ENCODE measurements at regions not wholly inside any gene's neighbourhood (a gene's known extent, or its start where the extent isn't known, plus 50 kb on each side); places are given as distances from the start of the nearest gene placed in this dataset.

DNA sequence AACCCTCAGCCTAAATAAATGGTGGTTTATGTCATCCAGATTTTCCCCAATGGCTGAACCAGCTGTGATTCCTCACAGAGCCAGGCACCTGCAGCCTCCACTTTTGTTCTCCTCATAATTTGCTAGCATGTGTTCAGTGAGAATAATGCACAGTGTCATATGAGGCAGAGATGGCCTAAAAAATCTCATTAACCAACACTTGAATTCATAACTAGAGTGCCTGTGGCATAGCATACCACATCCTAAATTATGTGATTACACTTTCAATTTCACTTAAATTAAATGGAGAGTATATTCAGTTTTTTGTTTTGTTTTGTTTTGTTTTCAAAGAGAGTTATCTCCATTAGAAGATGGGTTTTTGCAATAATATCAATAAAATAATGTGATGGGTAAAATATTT is 488.0 kb downstream of the CBLN2 start:
- H3K4me1 ChIP-seq (ENCODE audit: insufficient read depth, poor library complexity, severe bottlenecking): no peaks in the 10 kb centered on the region

DNA sequence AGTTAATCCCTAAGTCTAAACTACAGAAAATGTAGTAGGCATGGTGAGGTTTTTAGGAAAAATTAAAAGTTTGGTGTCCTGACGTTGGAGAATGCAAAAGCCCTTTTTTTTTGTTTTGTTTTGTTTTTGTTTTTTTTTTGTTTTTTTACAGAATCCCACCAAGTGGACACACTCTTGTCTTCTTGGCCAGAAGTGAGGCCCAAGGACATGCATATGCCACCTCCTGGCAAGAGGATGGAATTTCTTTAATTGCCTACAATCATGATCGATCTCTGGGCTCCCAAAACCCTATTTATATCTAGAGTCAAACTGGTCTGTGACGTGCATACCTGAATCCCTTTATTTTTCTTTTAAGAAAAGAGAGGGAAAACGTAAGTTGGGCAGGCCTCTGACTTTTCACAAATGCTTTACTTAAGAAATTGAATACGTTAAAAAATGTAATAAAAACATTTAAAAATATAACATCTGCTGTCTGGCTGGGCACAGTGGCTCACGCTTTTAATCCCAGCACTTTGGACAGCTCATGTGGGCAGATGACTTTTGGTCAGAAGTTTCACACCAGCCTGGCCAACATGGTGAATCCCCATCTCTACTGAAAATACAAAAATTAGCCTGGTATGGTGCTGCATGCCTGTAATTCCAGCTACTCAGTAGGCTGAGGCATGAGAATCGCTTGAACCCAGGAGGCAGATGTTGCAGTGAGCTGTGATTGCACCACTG is 502.7 kb downstream of the CBLN2 start:
- Histone ChIP-seq H3K36me3 (ENCODE audit: low read depth) (no peaks in the 10 kb centered on the region), H3K27me3 (ENCODE audit: insufficient read depth, poor library complexity, severe bottlenecking) (peaks cover 2% of the 10 kb centered on the region), H3K4me1 (ENCODE audit: insufficient read depth, poor library complexity, severe bottlenecking) (no peaks in the 10 kb centered on the region), H3K4me3 (ENCODE audit: severe bottlenecking) (no peak overlapping the region), H3K9me3 (ENCODE audit: severe bottlenecking) (no peaks in the 10 kb centered on the region), H3K27ac (ENCODE audit: poor library complexity, severe bottlenecking) (no peak overlapping the region)
- no peak for DNase-seq (ENCODE audit: low spot score)
- no peak for ATAC-seq (ENCODE audit: low read depth)
- TF ChIP-seq, protein P1, sequence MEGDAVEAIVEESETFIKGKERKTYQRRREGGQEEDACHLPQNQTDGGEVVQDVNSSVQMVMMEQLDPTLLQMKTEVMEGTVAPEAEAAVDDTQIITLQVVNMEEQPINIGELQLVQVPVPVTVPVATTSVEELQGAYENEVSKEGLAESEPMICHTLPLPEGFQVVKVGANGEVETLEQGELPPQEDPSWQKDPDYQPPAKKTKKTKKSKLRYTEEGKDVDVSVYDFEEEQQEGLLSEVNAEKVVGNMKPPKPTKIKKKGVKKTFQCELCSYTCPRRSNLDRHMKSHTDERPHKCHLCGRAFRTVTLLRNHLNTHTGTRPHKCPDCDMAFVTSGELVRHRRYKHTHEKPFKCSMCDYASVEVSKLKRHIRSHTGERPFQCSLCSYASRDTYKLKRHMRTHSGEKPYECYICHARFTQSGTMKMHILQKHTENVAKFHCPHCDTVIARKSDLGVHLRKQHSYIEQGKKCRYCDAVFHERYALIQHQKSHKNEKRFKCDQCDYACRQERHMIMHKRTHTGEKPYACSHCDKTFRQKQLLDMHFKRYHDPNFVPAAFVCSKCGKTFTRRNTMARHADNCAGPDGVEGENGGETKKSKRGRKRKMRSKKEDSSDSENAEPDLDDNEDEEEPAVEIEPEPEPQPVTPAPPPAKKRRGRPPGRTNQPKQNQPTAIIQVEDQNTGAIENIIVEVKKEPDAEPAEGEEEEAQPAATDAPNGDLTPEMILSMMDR (IDR thresholded peaks at IDR 0.05; ENCODE audit: poor library complexity, severe bottlenecking): peak; percentile 16

More for the DNA sequence above, 488.0 kb downstream of the CBLN2 start:
- DNase-seq (ENCODE audit: low spot score) (no peak), ATAC-seq (ENCODE audit: low read depth) (no peak)
- H3K9me3 ChIP-seq (ENCODE audit: severe bottlenecking): no peaks in the 10 kb centered on the region
- no peaks in the 10 kb centered on the region for H3K27me3 ChIP-seq (ENCODE audit: insufficient read depth, poor library complexity, severe bottlenecking)
- TF ChIP-seq, protein P1 (IDR thresholded peaks at IDR 0.05; ENCODE audit: poor library complexity, severe bottlenecking): no peak
- H3K27ac ChIP-seq (ENCODE audit: poor library complexity, severe bottlenecking): no peak overlapping the region
- no peaks in the 10 kb centered on the region for H3K36me3 ChIP-seq (ENCODE audit: low read depth)
- H3K4me3 ChIP-seq (ENCODE audit: severe bottlenecking): no peak overlapping the region

DNA sequence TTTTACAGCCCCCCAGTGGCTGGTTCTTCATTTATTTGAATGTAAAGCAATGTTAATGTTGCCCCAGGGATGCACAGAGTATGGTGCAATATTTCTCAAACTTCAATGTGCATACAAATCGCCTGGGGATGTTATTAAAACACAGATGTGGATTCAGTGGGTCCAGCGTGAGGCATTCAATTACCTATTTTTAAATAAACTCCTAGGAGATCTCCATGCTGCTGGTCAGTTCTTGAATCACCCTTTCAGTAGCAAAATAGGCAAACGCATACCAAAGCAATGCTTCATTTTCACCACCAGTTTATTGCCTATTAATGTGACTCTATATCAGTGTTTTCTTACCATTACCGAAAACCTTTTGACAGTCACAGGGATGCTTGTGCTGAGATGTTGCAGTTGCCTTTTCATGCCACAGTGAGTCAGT is 530.7 kb downstream of the CBLN2 start:
- no peaks in the 10 kb centered on the region for H3K27me3 ChIP-seq (ENCODE audit: insufficient read depth, poor library complexity, severe bottlenecking)
- H3K4me1 ChIP-seq (ENCODE audit: insufficient read depth, poor library complexity, severe bottlenecking): no peaks in the 10 kb centered on the region
- no peak overlapping the region for H3K27ac ChIP-seq (ENCODE audit: poor library complexity, severe bottlenecking)
- no peak for DNase-seq (ENCODE audit: low spot score)
- ATAC-seq (ENCODE audit: low read depth): no peak
- H3K36me3 ChIP-seq (ENCODE audit: low read depth): no peaks in the 10 kb centered on the region
- no peak overlapping the region for H3K4me3 ChIP-seq (ENCODE audit: severe bottlenecking)
- no peaks in the 10 kb centered on the region for H3K9me3 ChIP-seq (ENCODE audit: severe bottlenecking)
- TF ChIP-seq, protein P1 (IDR thresholded peaks at IDR 0.05; ENCODE audit: poor library complexity, severe bottlenecking): no peak

DNA sequence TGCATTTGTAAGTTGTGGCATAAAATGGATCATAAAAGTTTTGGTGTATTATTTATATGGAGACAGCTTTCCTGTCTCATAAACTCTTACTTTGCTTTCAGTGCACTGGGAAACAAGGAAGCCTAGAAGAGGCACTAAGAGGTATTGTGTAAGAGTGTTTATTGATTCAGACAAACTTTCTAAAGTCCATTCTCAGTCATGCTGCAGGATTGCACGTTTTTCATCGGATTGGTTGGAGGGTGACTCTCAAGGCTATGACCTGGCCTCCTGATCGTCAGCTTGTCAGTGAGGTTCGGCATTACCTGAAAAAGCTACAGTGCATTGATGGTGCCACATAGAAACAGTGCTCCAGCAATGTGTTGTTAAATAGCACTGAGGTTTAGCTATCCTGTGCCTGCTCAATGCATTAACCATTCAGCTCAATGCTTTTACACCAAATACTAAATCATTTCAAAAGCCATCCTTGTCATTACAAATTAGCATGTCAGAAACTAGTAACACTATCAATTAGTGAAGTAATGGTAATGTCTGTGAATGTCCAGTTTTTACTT is 545.5 kb downstream of the CBLN2 start:
- ATAC-seq (ENCODE audit: low read depth) (no peak), DNase-seq (ENCODE audit: low spot score) (no peak)
- no peaks in the 10 kb centered on the region for H3K27me3 ChIP-seq (ENCODE audit: insufficient read depth, poor library complexity, severe bottlenecking)
- no peak overlapping the region for H3K4me3 ChIP-seq (ENCODE audit: severe bottlenecking)
- no peak overlapping the region for H3K27ac ChIP-seq (ENCODE audit: poor library complexity, severe bottlenecking)
- no peaks in the 10 kb centered on the region for H3K36me3 ChIP-seq (ENCODE audit: low read depth)
- no peaks in the 10 kb centered on the region for H3K4me1 ChIP-seq (ENCODE audit: insufficient read depth, poor library complexity, severe bottlenecking)
- no peaks in the 10 kb centered on the region for H3K9me3 ChIP-seq (ENCODE audit: severe bottlenecking)
- TF ChIP-seq, protein P1 (IDR thresholded peaks at IDR 0.05; ENCODE audit: poor library complexity, severe bottlenecking): no peak

DNA sequence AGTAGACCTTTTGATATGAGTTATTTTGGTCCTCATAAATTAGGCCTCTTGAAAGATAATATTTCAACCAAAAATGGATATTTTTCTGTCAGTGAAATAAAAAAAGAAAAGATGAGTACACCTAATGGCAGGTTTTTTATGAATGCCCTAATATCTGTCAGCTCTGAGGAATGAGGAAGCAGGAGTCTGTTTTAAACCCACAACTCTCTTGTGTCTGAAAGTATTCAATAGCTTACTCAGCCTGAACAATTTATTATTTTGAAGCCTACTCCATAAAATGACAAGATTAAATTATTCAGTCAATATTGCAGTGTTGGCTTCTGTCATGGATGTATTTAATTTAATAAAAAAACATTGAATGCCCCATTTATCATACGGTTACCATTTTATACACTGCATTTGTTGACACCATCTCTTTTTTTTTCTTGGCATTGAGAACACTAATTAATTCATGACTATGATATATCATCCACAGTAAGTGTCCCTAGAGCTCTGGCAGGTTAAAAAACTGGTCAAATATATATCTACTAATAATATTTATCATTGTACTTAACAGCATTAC is 548.2 kb downstream of the CBLN2 start:
- no peak for DNase-seq (ENCODE audit: low spot score)
- no peak for ATAC-seq (ENCODE audit: low read depth)
- Histone ChIP-seq H3K27me3 (ENCODE audit: insufficient read depth, poor library complexity, severe bottlenecking) (no peaks in the 10 kb centered on the region), H3K4me1 (ENCODE audit: insufficient read depth, poor library complexity, severe bottlenecking) (no peaks in the 10 kb centered on the region), H3K4me3 (ENCODE audit: severe bottlenecking) (no peak overlapping the region), H3K9me3 (ENCODE audit: severe bottlenecking) (no peaks in the 10 kb centered on the region), H3K27ac (ENCODE audit: poor library complexity, severe bottlenecking) (no peak overlapping the region), H3K36me3 (ENCODE audit: low read depth) (no peaks in the 10 kb centered on the region)
- TF ChIP-seq, protein P1 (IDR thresholded peaks at IDR 0.05; ENCODE audit: poor library complexity, severe bottlenecking): no peak
